Glomerular visceral epithelial cell (primary cell): ENCODE measurements at regions not wholly inside any gene's neighbourhood (a gene's known extent, or its start where the extent isn't known, plus 50 kb on each side); places are given as distances from the start of the nearest gene placed in this dataset.
A peak's percentile ranks its signal among the peaks of the same experiment; 100 is the strongest.

Experiments used
- DNase-seq: peaks from one replicate; pipeline ENCODE4 v3.0.0-alpha.2; 2016; ENCODE audit errors: extremely low spot score

GRCh38 chr15:66832664-66833063 lies 130.6 kb downstream of the SMAD6 start:
- no peak for DNase-seq

- no peak for DNase-seq
These were observed 131.3 kb downstream of the SMAD6 start for GRCh38 chr15:66833371-66833770.

GRCh38 chr15:66833803-66834202 lies 131.8 kb downstream of the SMAD6 start:
- no peak for DNase-seq

GRCh38 chr15:66834881-66835878 lies 133.1 kb downstream of the SMAD6 start:
- DNase-seq = peak; percentile 25

- DNase-seq = no peak
These were observed 134.4 kb downstream of the SMAD6 start for GRCh38 chr15:66836231-66837030.

GRCh38 chr15:66838202-66838601 lies 136.2 kb downstream of the SMAD6 start:
- no peak for DNase-seq

- peak; percentile 42 for DNase-seq
These were observed 136.7 kb downstream of the SMAD6 start for GRCh38 chr15:66838671-66839239.

- no peak for DNase-seq
These were observed 137.6 kb downstream of the SMAD6 start for GRCh38 chr15:66839506-66840112.

GRCh38 chr15:66840615-66841390 lies 138.8 kb downstream of the SMAD6 start:
- DNase-seq = no peak

GRCh38 chr15:66841953-66842681 lies 140.1 kb downstream of the SMAD6 start:
- peak; percentile 95 for DNase-seq

GRCh38 chr15:66842710-66843441 lies 140.8 kb downstream of the SMAD6 start:
- peak; percentile 81 for DNase-seq

- DNase-seq = no peak
These were observed 141.5 kb downstream of the SMAD6 start for GRCh38 chr15:66843581-66843980.

GRCh38 chr15:66844041-66844746 lies 142.2 kb downstream of the SMAD6 start:
- DNase-seq = no peak

- DNase-seq = no peak
These were observed 142.7 kb downstream of the SMAD6 start for GRCh38 chr15:66844747-66845145.

GRCh38 chr15:66845266-66845785 lies 143.3 kb downstream of the SMAD6 start:
- no peak for DNase-seq

- no peak for DNase-seq
These were observed 144.0 kb downstream of the SMAD6 start for GRCh38 chr15:66846031-66846430.

- no peak for DNase-seq
These were observed 144.8 kb downstream of the SMAD6 start for GRCh38 chr15:66846811-66847210.

- no peak for DNase-seq
These were observed 145.5 kb downstream of the SMAD6 start for GRCh38 chr15:66847565-66847991.

GRCh38 chr15:66848116-66848515 lies 146.1 kb downstream of the SMAD6 start:
- DNase-seq = no peak
